Activated B cell treated with CpG ODN at 0.5 μM for 24 hours (primary cell): ENCODE measurements at regions not wholly inside any gene's neighbourhood (a gene's known extent, or its start where the extent isn't known, plus 50 kb on each side); places are given as distances from the start of the nearest gene placed in this dataset.
"Not testable (repeated sequence)": the region's sequence is repeated elsewhere in the genome, so short reads cannot be mapped to it uniquely, and the experiment has no call there.

Experiments
- ATAC-seq: fragments of 200-7000 bp; cut with Tn5 transposase; one replicate; pipeline ENCODE4 v1.10.0; 2021; ENCODE audit warnings: low read depth, mild to moderate bottlenecking, moderate library complexity
- CTCF ChIA-PET: fragments of 350-600 bp; sonication (Branson Sonifier 250); formaldehyde crosslinking; loops from one replicate; lab custom pipeline; 2021; ENCODE audit warnings: antibody characterized with exemption; lab: Charles Lee
- POLR2A ChIA-PET: fragments of 350-600 bp; sonication (Branson Sonifier 250); formaldehyde crosslinking; loops from one replicate; lab custom pipeline; 2021; ENCODE audit warnings: antibody characterized with exemption; lab: Charles Lee
- DNase-seq: peaks from one replicate; pipeline ENCODE4 v3.0.0; 2022
- H3K27ac Mint-ChIP-seq: one replicate; pipeline ENCODE4 v1.8.0; 2020; ENCODE audit warnings: mixed read lengths
- H3K27me3 Mint-ChIP-seq: one replicate; pipeline ENCODE4 v1.8.0; 2021; ENCODE audit warnings: mixed read lengths
- H3K36me3 Mint-ChIP-seq: one replicate; pipeline ENCODE4 v1.8.0; 2021; ENCODE audit warnings: low read depth, mixed read lengths
- H3K4me1 Mint-ChIP-seq: one replicate; pipeline ENCODE4 v1.8.0; 2021; ENCODE audit warnings: mixed read lengths
- H3K4me3 Mint-ChIP-seq: one replicate; pipeline ENCODE4 v1.8.0; 2020; ENCODE audit warnings: mild to moderate bottlenecking, mixed read lengths
- H3K9me3 Mint-ChIP-seq: one replicate; pipeline ENCODE4 v1.8.0; 2020; ENCODE audit warnings: mixed read lengths
- intact Hi-C: fragments of 100-400 bp; cut with micrococcal nuclease; formaldehyde crosslinking; loops from one replicate; pipeline ENCODE4 v1.15.1; 2024
- TF ChIP-seq, protein P1 (sequence below): fragments of 200-600 bp; IDR thresholded peaks from one replicate; pipeline ENCODE4 v1.8.0; 2022; ENCODE audit warnings: antibody characterized with exemption, mild to moderate bottlenecking

DNA sequence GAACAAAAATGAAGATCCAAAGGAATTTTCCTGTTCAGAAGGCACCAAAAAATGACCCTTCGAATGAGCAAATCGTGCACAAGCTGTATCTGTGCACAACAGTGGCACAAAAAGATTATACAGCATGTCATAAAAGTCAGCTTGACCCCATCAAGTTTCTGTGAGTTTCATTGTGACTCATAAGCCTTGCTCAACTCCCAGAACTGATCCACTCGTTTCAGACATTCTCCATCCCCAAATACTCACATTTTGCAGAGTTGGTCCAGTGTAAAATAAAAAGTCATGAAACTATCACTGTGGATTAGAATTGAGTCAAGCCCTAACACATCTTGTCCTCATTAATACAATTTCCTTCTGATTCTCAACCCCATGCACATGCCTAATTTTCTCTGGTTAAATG lies 174.7 kb upstream of the PKN2 start:
- CTCF ChIA-PET = no interaction called here
- DNase-seq (no peak), ATAC-seq (no peak)
- H3K27ac Mint-ChIP-seq = no peak overlapping the region
- TF ChIP-seq, protein P1, sequence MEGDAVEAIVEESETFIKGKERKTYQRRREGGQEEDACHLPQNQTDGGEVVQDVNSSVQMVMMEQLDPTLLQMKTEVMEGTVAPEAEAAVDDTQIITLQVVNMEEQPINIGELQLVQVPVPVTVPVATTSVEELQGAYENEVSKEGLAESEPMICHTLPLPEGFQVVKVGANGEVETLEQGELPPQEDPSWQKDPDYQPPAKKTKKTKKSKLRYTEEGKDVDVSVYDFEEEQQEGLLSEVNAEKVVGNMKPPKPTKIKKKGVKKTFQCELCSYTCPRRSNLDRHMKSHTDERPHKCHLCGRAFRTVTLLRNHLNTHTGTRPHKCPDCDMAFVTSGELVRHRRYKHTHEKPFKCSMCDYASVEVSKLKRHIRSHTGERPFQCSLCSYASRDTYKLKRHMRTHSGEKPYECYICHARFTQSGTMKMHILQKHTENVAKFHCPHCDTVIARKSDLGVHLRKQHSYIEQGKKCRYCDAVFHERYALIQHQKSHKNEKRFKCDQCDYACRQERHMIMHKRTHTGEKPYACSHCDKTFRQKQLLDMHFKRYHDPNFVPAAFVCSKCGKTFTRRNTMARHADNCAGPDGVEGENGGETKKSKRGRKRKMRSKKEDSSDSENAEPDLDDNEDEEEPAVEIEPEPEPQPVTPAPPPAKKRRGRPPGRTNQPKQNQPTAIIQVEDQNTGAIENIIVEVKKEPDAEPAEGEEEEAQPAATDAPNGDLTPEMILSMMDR = no peak
- H3K27me3 Mint-ChIP-seq = peaks cover 2% of the 10 kb centered on the region
- no peaks in the 10 kb centered on the region for H3K36me3 Mint-ChIP-seq
- H3K9me3 Mint-ChIP-seq = no peaks in the 10 kb centered on the region
- H3K4me1 Mint-ChIP-seq = no peaks in the 10 kb centered on the region
- intact Hi-C loops = no loop called here
- H3K4me3 Mint-ChIP-seq = no peak overlapping the region
- POLR2A ChIA-PET = no interaction called here

DNA sequence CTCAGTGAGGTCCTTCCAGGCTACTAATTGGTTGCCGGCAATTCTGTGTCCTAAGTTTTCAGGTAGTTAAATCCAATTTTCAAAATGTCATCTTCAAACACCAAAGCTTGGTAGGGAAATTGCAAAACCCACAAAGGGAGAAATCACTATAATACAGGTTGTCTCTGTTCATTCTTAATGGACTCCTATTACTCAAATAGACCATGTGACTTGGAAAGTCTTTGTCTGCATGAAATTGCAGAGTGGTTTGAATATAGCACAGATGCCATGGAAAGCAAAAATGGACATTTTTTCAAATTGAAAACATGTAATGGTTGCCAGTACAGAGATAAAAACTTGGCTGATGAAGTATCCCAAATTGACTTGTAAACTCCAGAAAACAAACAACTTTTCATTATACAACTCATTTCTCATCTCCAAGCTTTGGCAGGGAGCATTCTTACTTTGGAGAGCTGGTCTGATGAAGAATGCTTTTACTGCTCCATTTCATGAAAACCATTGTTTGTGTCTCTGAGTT lies 169.5 kb upstream of the PKN2 start:
- ATAC-seq = no peak
- DNase-seq = no peak
- ChIA-PET CTCF (no interaction called here), POLR2A (no interaction called here)
- no peaks in the 10 kb centered on the region for H3K36me3 Mint-ChIP-seq
- intact Hi-C loops = no loop called here
- H3K4me1 Mint-ChIP-seq = no peaks in the 10 kb centered on the region
- no peaks in the 10 kb centered on the region for H3K9me3 Mint-ChIP-seq
- TF ChIP-seq, protein P1 = no peak
- no peak overlapping the region for H3K27ac Mint-ChIP-seq
- no peak overlapping the region for H3K4me3 Mint-ChIP-seq
- peaks cover 5% of the 10 kb centered on the region for H3K27me3 Mint-ChIP-seq

DNA sequence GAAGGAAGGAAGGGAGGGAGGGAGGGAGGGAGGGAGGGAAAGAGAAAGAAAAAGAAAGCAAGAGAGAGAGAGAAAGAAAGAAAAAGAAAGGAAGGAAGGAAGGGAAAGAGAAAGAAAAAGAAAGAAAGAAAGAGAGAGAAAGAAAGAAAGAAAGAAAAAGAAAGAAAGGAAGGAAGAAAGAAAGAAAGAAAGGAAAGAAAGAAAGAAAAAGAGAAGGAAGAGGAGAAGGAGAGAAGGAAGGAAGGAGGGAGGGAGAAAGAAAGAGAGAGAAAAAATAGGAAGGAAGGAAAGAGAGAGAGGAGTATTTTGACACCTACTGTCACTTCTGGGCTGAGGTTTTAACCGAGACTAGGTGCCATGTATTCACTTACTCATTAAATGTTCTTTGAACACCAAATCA lies 166.6 kb upstream of the PKN2 start:
- H3K36me3 Mint-ChIP-seq, H3K4me3 Mint-ChIP-seq, H3K27me3 Mint-ChIP-seq, ATAC-seq, intact Hi-C loops, H3K27ac Mint-ChIP-seq, POLR2A ChIA-PET, H3K9me3 Mint-ChIP-seq, H3K4me1 Mint-ChIP-seq, CTCF ChIA-PET, DNase-seq: not testable (repeated sequence)

DNA sequence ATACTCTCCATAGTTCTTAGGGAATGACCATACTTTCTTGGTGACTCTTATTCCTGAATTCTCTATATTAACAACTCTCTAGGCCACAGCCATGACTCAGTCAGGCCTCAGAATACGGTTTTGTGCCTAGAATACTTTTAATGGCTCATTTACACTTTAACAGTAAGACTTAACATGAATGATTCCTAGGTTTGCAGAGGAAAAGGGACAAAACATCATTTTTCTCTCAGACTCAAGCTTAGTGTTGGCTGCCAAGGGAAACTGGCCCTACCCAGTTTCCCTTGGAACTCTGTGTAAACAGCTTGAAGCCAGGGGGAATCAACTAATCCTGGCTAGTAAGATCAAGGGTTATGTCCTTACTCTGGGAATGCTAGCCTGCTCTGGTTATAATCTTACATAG lies 164.9 kb upstream of the PKN2 start:
- Mint-ChIP-seq H3K27ac (no peak overlapping the region), H3K4me1 (no peaks in the 10 kb centered on the region), H3K9me3 (no peaks in the 10 kb centered on the region), H3K27me3 (peaks cover 4% of the 10 kb centered on the region), H3K4me3 (no peak overlapping the region), H3K36me3 (no peaks in the 10 kb centered on the region)
- DNase-seq (no peak), ATAC-seq (no peak)
- CTCF ChIA-PET = no interaction called here
- TF ChIP-seq, protein P1 = no peak
- POLR2A ChIA-PET = no interaction called here
- intact Hi-C loops = no loop called here

DNA sequence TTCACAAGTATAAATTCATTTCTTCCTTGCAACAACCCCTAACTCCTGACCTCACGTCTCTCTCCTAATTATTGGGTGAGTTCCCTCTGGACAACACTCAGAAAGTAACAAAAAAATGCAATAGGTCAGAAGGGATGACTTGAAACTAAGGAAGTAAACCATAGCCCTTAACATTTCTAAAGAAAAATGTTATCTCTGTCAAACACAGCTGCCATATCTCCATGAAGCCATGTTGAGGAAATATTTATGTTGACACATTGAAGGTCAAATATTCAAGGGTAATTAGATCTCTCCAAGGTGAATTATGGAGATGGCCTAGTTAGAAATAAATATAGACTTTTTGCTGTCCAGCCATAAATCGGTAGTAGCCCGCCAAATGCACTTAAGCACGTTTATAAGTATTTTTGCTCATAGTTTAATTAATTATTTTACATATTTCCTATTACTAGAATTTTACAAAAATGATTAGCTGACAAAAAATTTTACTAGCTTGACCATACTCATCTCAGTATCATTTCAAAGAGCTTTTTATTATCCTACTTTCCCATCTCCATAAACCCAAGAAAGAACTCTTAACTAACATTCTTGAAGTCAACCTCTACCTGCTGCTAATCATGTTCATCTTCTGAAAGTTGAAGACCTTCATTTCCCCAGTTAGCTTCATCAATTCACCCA lies 160.1 kb upstream of the PKN2 start:
- CTCF ChIA-PET = no interaction called here
- H3K9me3 Mint-ChIP-seq = no peaks in the 10 kb centered on the region
- intact Hi-C loops = no loop called here
- no peak for ATAC-seq
- POLR2A ChIA-PET = no interaction called here
- TF ChIP-seq, protein P1 = no peak
- DNase-seq = no peak
- no peak overlapping the region for H3K4me3 Mint-ChIP-seq
- H3K4me1 Mint-ChIP-seq = no peaks in the 10 kb centered on the region
- H3K27ac Mint-ChIP-seq = no peak overlapping the region
- H3K27me3 Mint-ChIP-seq = no peaks in the 10 kb centered on the region
- no peaks in the 10 kb centered on the region for H3K36me3 Mint-ChIP-seq

DNA sequence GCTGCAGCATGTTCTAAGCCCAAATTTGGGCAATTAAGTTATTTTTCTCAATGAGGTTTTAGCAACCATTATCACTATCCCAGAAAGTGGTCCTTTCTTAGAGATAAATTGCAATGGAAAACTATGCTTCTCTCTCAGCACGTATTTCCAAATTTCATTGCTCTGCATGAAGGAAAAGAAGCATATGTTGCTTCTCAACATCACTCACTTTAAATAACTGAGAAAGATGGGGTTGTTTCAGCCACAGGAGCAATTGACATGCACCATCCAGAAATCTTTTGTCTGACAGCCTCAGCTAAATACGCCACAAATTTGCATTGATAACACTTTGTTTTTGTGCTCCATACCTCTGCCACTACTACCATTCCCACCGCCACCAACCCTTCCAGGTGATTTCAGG lies 157.6 kb upstream of the PKN2 start:
- no peaks in the 10 kb centered on the region for H3K36me3 Mint-ChIP-seq
- intact Hi-C loops = no loop called here
- H3K27me3 Mint-ChIP-seq = no peaks in the 10 kb centered on the region
- H3K27ac Mint-ChIP-seq = no peak overlapping the region
- TF ChIP-seq, protein P1 = no peak
- CTCF ChIA-PET = no interaction called here
- H3K9me3 Mint-ChIP-seq = no peaks in the 10 kb centered on the region
- POLR2A ChIA-PET = no interaction called here
- H3K4me3 Mint-ChIP-seq = no peak overlapping the region
- H3K4me1 Mint-ChIP-seq = no peaks in the 10 kb centered on the region
- DNase-seq (no peak), ATAC-seq (no peak)
